SK-N-SH treated with all-trans-retinoic acid at 6 μM for 48 hours (cell line): ENCODE measurements at regions not wholly inside any gene's neighbourhood (a gene's known extent, or its start where the extent isn't known, plus 50 kb on each side); places are given as distances from the start of the nearest gene placed in this dataset.

Source experiments
- ARNTL ChIP-seq: fragments of 450-650 bp; formaldehyde crosslinking; IDR thresholded peaks from 2 replicates; pipeline ENCODE4 v1.5.0; 2020; ENCODE audit warnings: low read depth, mild to moderate bottlenecking, moderate library complexity, borderline replicate concordance
- BACH2 ChIP-seq: fragments of 250-450 bp; sonication (Bioruptor Pico); IDR thresholded peaks from 2 replicates; pipeline ENCODE4 v1.9.0; 2021; ENCODE audit warnings: mild to moderate bottlenecking, borderline replicate concordance
- CREB5 ChIP-seq: fragments of 250-450 bp; sonication (Bioruptor Pico); IDR thresholded peaks from 2 replicates; pipeline ENCODE4 v1.5.1; 2020; ENCODE audit warnings: low read depth, mild to moderate bottlenecking, moderate library complexity
- ISL1 ChIP-seq: fragments of 250-450 bp; sonication (Bioruptor Pico); IDR thresholded peaks from 2 replicates; pipeline ENCODE4 v2.1.2; 2022; ENCODE audit warnings: mild to moderate bottlenecking, moderate library complexity
- OSR1 ChIP-seq: fragments of 250-450 bp; sonication (Bioruptor Pico); IDR thresholded peaks from 2 replicates; pipeline ENCODE4 v1.8.0; 2022; ENCODE audit warnings: moderate library complexity, mild to moderate bottlenecking, inconsistent platforms
- POU6F1 ChIP-seq: fragments of 250-450 bp; sonication (Bioruptor Pico); IDR thresholded peaks from 2 replicates; pipeline ENCODE4 v1.8.0; 2021; ENCODE audit warnings: low read depth, mild to moderate bottlenecking, moderate library complexity, borderline replicate concordance
- RARB ChIP-seq: fragments of 250-450 bp; sonication (Bioruptor Pico); IDR thresholded peaks from 2 replicates; pipeline ENCODE4 v1.8.0; 2021; ENCODE audit warnings: mild to moderate bottlenecking, moderate library complexity
- TCF4 ChIP-seq: fragments of 250-450 bp; sonication (Bioruptor Pico); IDR thresholded peaks from 2 replicates; pipeline ENCODE4 v1.8.0; 2021; ENCODE audit warnings: mild to moderate bottlenecking, moderate library complexity, borderline replicate concordance
- TOX ChIP-seq: fragments of 250-450 bp; sonication (Bioruptor Pico); IDR thresholded peaks from 2 replicates; pipeline ENCODE4 v1.8.0; 2021; ENCODE audit warnings: mild to moderate bottlenecking, moderate library complexity, borderline replicate concordance
- ZC3H10 ChIP-seq: fragments of 250-450 bp; sonication (Bioruptor Pico); IDR thresholded peaks from 2 replicates; pipeline ENCODE4 v1.5.1; 2021; ENCODE audit warnings: mild to moderate bottlenecking, moderate library complexity
- ZFP3 ChIP-seq: fragments of 250-450 bp; sonication (Bioruptor Pico); IDR thresholded peaks from 2 replicates; pipeline ENCODE4 v1.5.0; 2020; ENCODE audit warnings: mild to moderate bottlenecking, moderate library complexity
- ZFP30 ChIP-seq: fragments of 450-650 bp; formaldehyde crosslinking; IDR thresholded peaks from 2 replicates; pipeline ENCODE4 v1.5.0; 2022; ENCODE audit warnings: mild to moderate bottlenecking, moderate library complexity
- TF ChIP-seq, protein P1 (sequence below): fragments of 250-450 bp; sonication (Bioruptor Pico); IDR thresholded peaks from 2 replicates; pipeline ENCODE4 v1.8.0; 2020; ENCODE audit warnings: mild to moderate bottlenecking, moderate library complexity, borderline replicate concordance
- TF ChIP-seq, protein P2 (sequence below): fragments of 250-450 bp; sonication (Bioruptor Pico); IDR thresholded peaks from 2 replicates; pipeline ENCODE4 v1.5.0; 2020; ENCODE audit warnings: mild to moderate bottlenecking, moderate library complexity

GRCh38 chr4:28665306-28665705 is 1804.7 kb downstream of the STIM2 start:
- TF ChIP-seq BACH2 (CRISPR knock-in tag) (no peak), CREB5 (CRISPR knock-in tag) (no peak), TOX (CRISPR knock-in tag) (no peak), RARB (CRISPR knock-in tag) (no peak), ZFP3 (CRISPR knock-in tag) (no peak), ZFP30 (CRISPR knock-in tag) (no peak), ISL1 (CRISPR knock-in tag) (no peak), ARNTL (no peak), POU6F1 (no peak), OSR1 (CRISPR knock-in tag) (no peak), ZC3H10 (CRISPR knock-in tag) (no peak), TCF4 (CRISPR knock-in tag) (no peak)
- TF ChIP-seq, protein P1, sequence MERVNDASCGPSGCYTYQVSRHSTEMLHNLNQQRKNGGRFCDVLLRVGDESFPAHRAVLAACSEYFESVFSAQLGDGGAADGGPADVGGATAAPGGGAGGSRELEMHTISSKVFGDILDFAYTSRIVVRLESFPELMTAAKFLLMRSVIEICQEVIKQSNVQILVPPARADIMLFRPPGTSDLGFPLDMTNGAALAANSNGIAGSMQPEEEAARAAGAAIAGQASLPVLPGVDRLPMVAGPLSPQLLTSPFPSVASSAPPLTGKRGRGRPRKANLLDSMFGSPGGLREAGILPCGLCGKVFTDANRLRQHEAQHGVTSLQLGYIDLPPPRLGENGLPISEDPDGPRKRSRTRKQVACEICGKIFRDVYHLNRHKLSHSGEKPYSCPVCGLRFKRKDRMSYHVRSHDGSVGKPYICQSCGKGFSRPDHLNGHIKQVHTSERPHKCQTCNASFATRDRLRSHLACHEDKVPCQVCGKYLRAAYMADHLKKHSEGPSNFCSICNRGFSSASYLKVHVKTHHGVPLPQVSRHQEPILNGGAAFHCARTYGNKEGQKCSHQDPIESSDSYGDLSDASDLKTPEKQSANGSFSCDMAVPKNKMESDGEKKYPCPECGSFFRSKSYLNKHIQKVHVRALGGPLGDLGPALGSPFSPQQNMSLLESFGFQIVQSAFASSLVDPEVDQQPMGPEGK (CRISPR knock-in tag), result no peak
- TF ChIP-seq, protein P2, sequence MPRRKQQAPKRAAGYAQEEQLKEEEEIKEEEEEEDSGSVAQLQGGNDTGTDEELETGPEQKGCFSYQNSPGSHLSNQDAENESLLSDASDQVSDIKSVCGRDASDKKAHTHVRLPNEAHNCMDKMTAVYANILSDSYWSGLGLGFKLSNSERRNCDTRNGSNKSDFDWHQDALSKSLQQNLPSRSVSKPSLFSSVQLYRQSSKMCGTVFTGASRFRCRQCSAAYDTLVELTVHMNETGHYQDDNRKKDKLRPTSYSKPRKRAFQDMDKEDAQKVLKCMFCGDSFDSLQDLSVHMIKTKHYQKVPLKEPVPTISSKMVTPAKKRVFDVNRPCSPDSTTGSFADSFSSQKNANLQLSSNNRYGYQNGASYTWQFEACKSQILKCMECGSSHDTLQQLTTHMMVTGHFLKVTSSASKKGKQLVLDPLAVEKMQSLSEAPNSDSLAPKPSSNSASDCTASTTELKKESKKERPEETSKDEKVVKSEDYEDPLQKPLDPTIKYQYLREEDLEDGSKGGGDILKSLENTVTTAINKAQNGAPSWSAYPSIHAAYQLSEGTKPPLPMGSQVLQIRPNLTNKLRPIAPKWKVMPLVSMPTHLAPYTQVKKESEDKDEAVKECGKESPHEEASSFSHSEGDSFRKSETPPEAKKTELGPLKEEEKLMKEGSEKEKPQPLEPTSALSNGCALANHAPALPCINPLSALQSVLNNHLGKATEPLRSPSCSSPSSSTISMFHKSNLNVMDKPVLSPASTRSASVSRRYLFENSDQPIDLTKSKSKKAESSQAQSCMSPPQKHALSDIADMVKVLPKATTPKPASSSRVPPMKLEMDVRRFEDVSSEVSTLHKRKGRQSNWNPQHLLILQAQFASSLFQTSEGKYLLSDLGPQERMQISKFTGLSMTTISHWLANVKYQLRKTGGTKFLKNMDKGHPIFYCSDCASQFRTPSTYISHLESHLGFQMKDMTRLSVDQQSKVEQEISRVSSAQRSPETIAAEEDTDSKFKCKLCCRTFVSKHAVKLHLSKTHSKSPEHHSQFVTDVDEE (CRISPR knock-in tag), result no peak
